ENCODE measurements at regions not wholly inside any gene's neighbourhood (a gene's known extent, or its start where the extent isn't known, plus 50 kb on each side); places are given as distances from the start of the nearest gene placed in this dataset.
"Not testable (repeated sequence)": the region's sequence is repeated elsewhere in the genome, so short reads cannot be mapped to it uniquely, and the experiment has no call there.

DNA sequence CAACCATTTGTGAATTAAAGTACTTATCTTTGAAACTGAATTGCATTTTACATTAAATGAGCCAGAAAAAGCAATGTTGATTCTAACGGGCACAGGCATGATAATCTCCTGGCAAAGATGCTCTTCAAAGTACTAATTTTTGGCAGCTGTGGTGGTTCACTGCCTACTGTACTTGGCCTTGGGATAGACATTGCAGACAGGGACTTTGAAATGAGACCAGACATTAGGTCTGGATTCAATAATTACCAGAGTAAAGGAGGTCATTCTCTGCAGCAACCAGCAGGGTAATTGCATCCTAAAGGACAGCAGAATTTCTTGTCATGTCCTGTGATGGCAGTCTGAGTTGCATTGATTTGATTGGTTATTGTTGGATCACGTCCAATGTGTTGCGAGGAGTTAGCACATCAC lies 986.5 kb downstream of the TDRD15 start:
- TF ChIP-seq TAF1 (IDR thresholded peaks at IDR 0.05; ENCODE audit: low read depth, low read length) (no peak), POLR2A (IDR thresholded peaks at IDR 0.05; ENCODE audit: low read depth, low read length) (no peak), POU2F2 (IDR thresholded peaks at IDR 0.05; ENCODE audit: low read depth, low read length) (no peak), POLR2AphosphoS5 (IDR thresholded peaks at IDR 0.05; ENCODE audit: low read depth, low read length) (no peak), PAX5 (IDR thresholded peaks at IDR 0.05; ENCODE audit: insufficient read depth, low read length, severe bottlenecking) (no peak), SPI1 (IDR thresholded peaks at IDR 0.05; ENCODE audit: low read depth, low read length) (no peak)
- no peak for DNase-seq (ENCODE audit: insufficient read length, low spot score)
- FAIRE-seq, result no peak

DNA sequence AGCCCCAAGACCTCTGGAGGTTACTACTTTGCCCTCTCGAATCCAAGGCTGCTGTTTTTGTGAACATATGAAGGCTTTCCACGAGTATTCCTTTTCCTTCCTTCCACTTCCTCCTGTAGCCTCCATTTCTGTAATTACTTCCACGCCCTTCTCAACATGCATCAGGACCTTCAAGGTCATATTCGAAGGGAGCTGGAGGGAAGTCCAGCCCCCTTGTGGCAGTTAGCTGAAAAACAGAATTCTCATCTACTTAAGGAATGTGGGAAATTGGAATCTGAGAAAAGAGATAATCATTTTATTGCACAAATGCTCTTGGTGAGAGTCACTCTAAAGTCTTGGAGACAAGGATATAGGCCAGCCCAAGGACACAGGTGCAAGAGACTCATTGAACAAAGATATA lies 1000.2 kb downstream of the TDRD15 start:
- no peak for FAIRE-seq
- TF ChIP-seq POLR2AphosphoS5 (IDR thresholded peaks at IDR 0.05; ENCODE audit: low read depth, low read length), result no peak
- TF ChIP-seq POLR2A (IDR thresholded peaks at IDR 0.05; ENCODE audit: low read depth, low read length), result no peak
- no peak for TF ChIP-seq PAX5 (IDR thresholded peaks at IDR 0.05; ENCODE audit: insufficient read depth, low read length, severe bottlenecking)
- TF ChIP-seq TAF1 (IDR thresholded peaks at IDR 0.05; ENCODE audit: low read depth, low read length), result no peak
- no peak for TF ChIP-seq SPI1 (IDR thresholded peaks at IDR 0.05; ENCODE audit: low read depth, low read length)
- TF ChIP-seq POU2F2 (IDR thresholded peaks at IDR 0.05; ENCODE audit: low read depth, low read length), result no peak
- no peak for DNase-seq (ENCODE audit: insufficient read length, low spot score)

DNA sequence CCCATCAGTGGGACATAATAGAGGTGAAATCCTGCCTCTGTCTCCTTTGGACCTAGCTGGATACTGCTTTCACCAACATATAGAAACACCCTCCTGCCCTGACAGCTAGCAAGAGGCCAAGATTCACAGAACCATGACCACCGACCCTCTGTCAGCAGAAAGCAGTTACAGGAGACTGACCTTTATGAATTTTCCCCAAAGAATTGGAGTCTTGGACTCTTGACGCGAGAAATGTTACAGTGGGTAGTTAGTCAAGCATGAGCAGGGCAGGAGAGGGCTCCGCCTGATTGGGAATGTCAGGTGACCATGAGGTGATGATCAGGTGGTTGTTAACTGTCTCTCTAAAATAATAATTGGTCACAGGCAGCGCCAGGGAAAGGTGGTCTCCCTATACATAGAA lies 1002.3 kb downstream of the TDRD15 start:
- TF ChIP-seq PAX5 (IDR thresholded peaks at IDR 0.05; ENCODE audit: insufficient read depth, low read length, severe bottlenecking) (no peak), POLR2A (IDR thresholded peaks at IDR 0.05; ENCODE audit: low read depth, low read length) (no peak), TAF1 (IDR thresholded peaks at IDR 0.05; ENCODE audit: low read depth, low read length) (no peak), POLR2AphosphoS5 (IDR thresholded peaks at IDR 0.05; ENCODE audit: low read depth, low read length) (no peak), SPI1 (IDR thresholded peaks at IDR 0.05; ENCODE audit: low read depth, low read length) (no peak), POU2F2 (IDR thresholded peaks at IDR 0.05; ENCODE audit: low read depth, low read length) (no peak)
- no peak for FAIRE-seq
- DNase-seq (ENCODE audit: insufficient read length, low spot score), result no peak

- DNase-seq (ENCODE audit: insufficient read length, low spot score) (no peak), FAIRE-seq (no peak)
- TF ChIP-seq PAX5 (IDR thresholded peaks at IDR 0.05; ENCODE audit: insufficient read depth, low read length, severe bottlenecking) (no peak), POLR2AphosphoS5 (IDR thresholded peaks at IDR 0.05; ENCODE audit: low read depth, low read length) (no peak), TAF1 (IDR thresholded peaks at IDR 0.05; ENCODE audit: low read depth, low read length) (no peak), SPI1 (IDR thresholded peaks at IDR 0.05; ENCODE audit: low read depth, low read length) (no peak), POU2F2 (IDR thresholded peaks at IDR 0.05; ENCODE audit: low read depth, low read length) (no peak), POLR2A (IDR thresholded peaks at IDR 0.05; ENCODE audit: low read depth, low read length) (no peak)
These were observed 1003.2 kb downstream of the TDRD15 start for GRCh38 chr2:22126978-22127377.

DNA sequence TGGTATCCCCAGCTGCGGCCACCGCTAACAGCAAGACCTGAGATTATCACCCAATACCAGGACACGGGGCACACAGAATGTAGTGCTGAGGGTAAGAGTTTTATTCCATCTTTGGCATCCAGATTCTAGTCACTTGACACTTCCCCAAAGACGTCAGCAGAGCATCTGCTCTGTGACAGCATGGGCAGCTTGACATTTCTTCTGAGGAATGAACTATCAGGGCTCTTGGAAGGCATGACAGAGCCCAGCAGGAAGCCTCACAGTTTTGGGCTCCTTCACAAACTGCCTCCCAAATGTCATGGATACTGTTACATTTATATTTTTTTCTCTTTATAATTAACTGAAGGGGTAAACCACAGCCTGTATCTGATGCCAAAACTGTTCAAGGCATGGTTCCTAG lies 1010.7 kb downstream of the TDRD15 start:
- no peak for TF ChIP-seq POU2F2 (IDR thresholded peaks at IDR 0.05; ENCODE audit: low read depth, low read length)
- no peak for TF ChIP-seq TAF1 (IDR thresholded peaks at IDR 0.05; ENCODE audit: low read depth, low read length)
- no peak for TF ChIP-seq POLR2AphosphoS5 (IDR thresholded peaks at IDR 0.05; ENCODE audit: low read depth, low read length)
- TF ChIP-seq PAX5 (IDR thresholded peaks at IDR 0.05; ENCODE audit: insufficient read depth, low read length, severe bottlenecking), result no peak
- no peak for TF ChIP-seq SPI1 (IDR thresholded peaks at IDR 0.05; ENCODE audit: low read depth, low read length)
- TF ChIP-seq POLR2A (IDR thresholded peaks at IDR 0.05; ENCODE audit: low read depth, low read length), result no peak
- FAIRE-seq (no peak), DNase-seq (ENCODE audit: insufficient read length, low spot score) (no peak)

DNA sequence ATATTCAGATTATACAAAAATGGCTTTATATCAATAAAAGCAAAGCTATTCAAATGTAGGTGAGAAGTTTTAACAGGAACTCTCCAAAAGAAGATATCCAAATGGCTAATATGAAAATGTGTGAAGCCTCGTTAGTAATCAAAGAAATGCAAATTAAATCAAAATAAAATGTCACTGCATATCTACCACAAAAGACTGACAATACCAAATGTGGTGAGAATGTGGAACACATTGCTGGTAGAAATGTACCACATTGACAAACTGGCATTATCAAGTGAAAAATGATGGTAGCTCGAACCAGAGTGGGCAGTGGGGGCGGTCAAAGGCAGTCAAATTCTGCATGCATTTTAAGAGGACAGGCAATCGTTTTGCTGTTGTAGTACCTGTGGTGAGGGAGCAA lies 1012.7 kb downstream of the TDRD15 start:
- DNase-seq (ENCODE audit: insufficient read length, low spot score) (no peak), FAIRE-seq (no peak)
- TF ChIP-seq TAF1 (IDR thresholded peaks at IDR 0.05; ENCODE audit: low read depth, low read length), result no peak
- TF ChIP-seq SPI1 (IDR thresholded peaks at IDR 0.05; ENCODE audit: low read depth, low read length), result no peak
- no peak for TF ChIP-seq POLR2A (IDR thresholded peaks at IDR 0.05; ENCODE audit: low read depth, low read length)
- no peak for TF ChIP-seq POLR2AphosphoS5 (IDR thresholded peaks at IDR 0.05; ENCODE audit: low read depth, low read length)
- TF ChIP-seq PAX5 (IDR thresholded peaks at IDR 0.05; ENCODE audit: insufficient read depth, low read length, severe bottlenecking), result no peak
- TF ChIP-seq POU2F2 (IDR thresholded peaks at IDR 0.05; ENCODE audit: low read depth, low read length), result no peak

DNA sequence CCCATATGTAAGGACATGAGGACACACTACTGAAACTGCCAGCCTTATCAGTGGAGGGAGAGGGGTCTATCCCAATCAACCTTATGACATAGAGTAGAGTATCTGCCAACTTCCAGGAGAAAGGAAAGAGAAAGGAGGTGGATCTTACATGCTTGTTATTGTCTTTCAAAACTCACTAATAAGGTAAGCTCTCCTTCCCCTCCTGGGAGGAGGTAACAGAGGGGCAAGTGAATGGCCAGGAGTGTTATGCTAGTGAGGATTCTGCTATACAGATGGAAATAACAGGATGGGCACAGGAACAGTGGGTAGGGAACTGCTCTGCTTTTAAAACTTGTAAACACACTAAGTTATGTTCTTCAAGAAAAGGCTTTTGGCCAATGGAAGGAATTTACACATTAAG lies 1020.1 kb downstream of the TDRD15 start:
- DNase-seq (ENCODE audit: insufficient read length, low spot score) (no peak), FAIRE-seq (no peak)
- TF ChIP-seq POU2F2 (IDR thresholded peaks at IDR 0.05; ENCODE audit: low read depth, low read length), result no peak
- TF ChIP-seq POLR2AphosphoS5 (IDR thresholded peaks at IDR 0.05; ENCODE audit: low read depth, low read length), result no peak
- TF ChIP-seq PAX5 (IDR thresholded peaks at IDR 0.05; ENCODE audit: insufficient read depth, low read length, severe bottlenecking), result no peak
- TF ChIP-seq TAF1 (IDR thresholded peaks at IDR 0.05; ENCODE audit: low read depth, low read length), result no peak
- no peak for TF ChIP-seq SPI1 (IDR thresholded peaks at IDR 0.05; ENCODE audit: low read depth, low read length)
- no peak for TF ChIP-seq POLR2A (IDR thresholded peaks at IDR 0.05; ENCODE audit: low read depth, low read length)

GRCh38 chr2:22153931-22154613 lies 1030.3 kb downstream of the TDRD15 start:
- FAIRE-seq (no peak), DNase-seq (ENCODE audit: insufficient read length, low spot score) (no peak)
- no peak for TF ChIP-seq POLR2A (IDR thresholded peaks at IDR 0.05; ENCODE audit: low read depth, low read length)
- TF ChIP-seq SPI1 (IDR thresholded peaks at IDR 0.05; ENCODE audit: low read depth, low read length), result no peak
- no peak for TF ChIP-seq POLR2AphosphoS5 (IDR thresholded peaks at IDR 0.05; ENCODE audit: low read depth, low read length)
- no peak for TF ChIP-seq TAF1 (IDR thresholded peaks at IDR 0.05; ENCODE audit: low read depth, low read length)
- no peak for TF ChIP-seq PAX5 (IDR thresholded peaks at IDR 0.05; ENCODE audit: insufficient read depth, low read length, severe bottlenecking)
- no peak for TF ChIP-seq POU2F2 (IDR thresholded peaks at IDR 0.05; ENCODE audit: low read depth, low read length)

DNA sequence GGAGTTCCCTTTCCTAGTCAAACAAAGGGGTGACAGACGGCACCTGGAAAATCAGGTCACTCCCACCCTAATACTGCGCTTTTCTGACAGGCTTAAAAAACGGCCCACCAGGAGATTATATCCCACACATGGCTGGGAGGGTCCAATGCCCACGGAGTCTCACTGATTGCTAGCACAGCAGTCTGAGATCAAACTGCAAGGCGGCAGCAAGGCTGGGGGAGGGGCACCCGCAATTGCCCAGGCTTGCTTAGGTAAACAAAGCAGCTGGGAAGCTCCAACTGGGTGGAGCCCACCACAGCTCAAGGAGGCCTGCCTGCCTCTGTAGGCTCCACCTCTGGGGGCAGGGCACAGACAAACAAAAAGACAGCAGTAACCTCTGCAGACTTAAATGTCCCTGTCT lies 1032.9 kb downstream of the TDRD15 start:
- FAIRE-seq, result not testable (repeated sequence)

GRCh38 chr2:22167256-22167655 lies 1043.5 kb downstream of the TDRD15 start:
- FAIRE-seq (no peak), DNase-seq (ENCODE audit: insufficient read length, low spot score) (no peak)
- TF ChIP-seq POLR2AphosphoS5 (IDR thresholded peaks at IDR 0.05; ENCODE audit: low read depth, low read length), result no peak
- no peak for TF ChIP-seq SPI1 (IDR thresholded peaks at IDR 0.05; ENCODE audit: low read depth, low read length)
- TF ChIP-seq POLR2A (IDR thresholded peaks at IDR 0.05; ENCODE audit: low read depth, low read length), result no peak
- no peak for TF ChIP-seq POU2F2 (IDR thresholded peaks at IDR 0.05; ENCODE audit: low read depth, low read length)
- TF ChIP-seq PAX5 (IDR thresholded peaks at IDR 0.05; ENCODE audit: insufficient read depth, low read length, severe bottlenecking), result no peak
- TF ChIP-seq TAF1 (IDR thresholded peaks at IDR 0.05; ENCODE audit: low read depth, low read length), result no peak

More for the DNA sequence above, 1032.9 kb downstream of the TDRD15 start:
- DNase-seq (ENCODE audit: insufficient read length, low spot score), result not testable (repeated sequence)
